ENCODE measurements at regions not wholly inside any gene's neighbourhood (a gene's known extent, or its start where the extent isn't known, plus 50 kb on each side); places are given as distances from the start of the nearest gene placed in this dataset.

DNA sequence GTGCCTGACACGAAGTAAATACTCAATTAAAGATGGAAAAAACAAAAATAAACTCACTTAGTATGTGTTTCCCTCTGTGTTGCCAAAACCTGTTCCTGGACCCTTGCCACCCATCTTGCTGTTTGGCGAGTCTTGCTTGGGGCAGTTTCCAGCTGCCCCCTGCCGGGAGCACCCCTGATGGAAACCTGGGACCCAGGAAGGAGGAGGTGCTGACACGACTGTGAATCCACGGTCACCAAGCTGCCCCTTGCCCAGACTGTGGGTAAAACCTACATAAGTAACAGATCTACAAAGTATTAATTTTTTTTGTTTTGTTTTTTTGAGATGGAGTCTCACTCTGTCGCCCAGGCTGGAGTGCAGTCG, 50.1 kb upstream of the SIAH1 start:
- no peak for TF ChIP-seq TAF1 (IDR thresholded peaks at IDR 0.05; ENCODE audit: low read depth)
- TF ChIP-seq NFIC (IDR thresholded peaks at IDR 0.05): no peak
- TF ChIP-seq FOXM1 (IDR thresholded peaks at IDR 0.05; ENCODE audit: borderline replicate concordance, low read depth): no peak
- TF ChIP-seq ZBTB7A (IDR thresholded peaks at IDR 0.05; ENCODE audit: low read depth): no peak
- TF ChIP-seq CREB1 (IDR thresholded peaks at IDR 0.05; ENCODE audit: low read depth): no peak
- TF ChIP-seq TCF12 (IDR thresholded peaks at IDR 0.05; ENCODE audit: low read depth): no peak
- no peak for TF ChIP-seq TEAD4 (IDR thresholded peaks at IDR 0.05)
- no peak for TF ChIP-seq REST (IDR thresholded peaks at IDR 0.05; ENCODE audit: low read depth)
- TF ChIP-seq, protein P1, sequence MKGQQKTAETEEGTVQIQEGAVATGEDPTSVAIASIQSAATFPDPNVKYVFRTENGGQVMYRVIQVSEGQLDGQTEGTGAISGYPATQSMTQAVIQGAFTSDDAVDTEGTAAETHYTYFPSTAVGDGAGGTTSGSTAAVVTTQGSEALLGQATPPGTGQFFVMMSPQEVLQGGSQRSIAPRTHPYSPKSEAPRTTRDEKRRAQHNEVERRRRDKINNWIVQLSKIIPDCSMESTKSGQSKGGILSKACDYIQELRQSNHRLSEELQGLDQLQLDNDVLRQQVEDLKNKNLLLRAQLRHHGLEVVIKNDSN (IDR thresholded peaks at IDR 0.05): no peak
- TF ChIP-seq YY1 (IDR thresholded peaks at IDR 0.05; ENCODE audit: low read depth): no peak
- TF ChIP-seq, protein P2, sequence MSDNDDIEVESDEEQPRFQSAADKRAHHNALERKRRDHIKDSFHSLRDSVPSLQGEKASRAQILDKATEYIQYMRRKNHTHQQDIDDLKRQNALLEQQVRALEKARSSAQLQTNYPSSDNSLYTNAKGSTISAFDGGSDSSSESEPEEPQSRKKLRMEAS (IDR thresholded peaks at IDR 0.05): no peak
- no peak for TF ChIP-seq CEBPB (IDR thresholded peaks at IDR 0.05)
- TF ChIP-seq RAD21 (IDR thresholded peaks at IDR 0.05; ENCODE audit: low read depth): no peak
- TF ChIP-seq EGR1 (IDR thresholded peaks at IDR 0.05): no peak
- no peak for TF ChIP-seq EP300 (IDR thresholded peaks at IDR 0.05; ENCODE audit: borderline replicate concordance)

Data from Ishikawa (cell line).